HAP-1 (cell line): ENCODE measurements at regions not wholly inside any gene's neighbourhood (a gene's known extent, or its start where the extent isn't known, plus 50 kb on each side); places are given as distances from the start of the nearest gene placed in this dataset.

Experiments used
- DNase-seq, 2 experiments: peaks; one replicate each; pipeline ENCODE4 v3.0.0-alpha.2; 2016 to 2020; ENCODE audit warnings: low spot score in 2 of 2
- H3K27me3 ChIP-seq: fragments of 250-450 bp; sonication (Bioruptor Pico); 2 replicates; pipeline ENCODE4 v1.5.1; 2020; ENCODE audit warnings: low read depth, mild to moderate bottlenecking, moderate library complexity
- H3K36me3 ChIP-seq: fragments of 250-450 bp; sonication (Bioruptor Pico); replicated peaks from 2 replicates; pipeline ENCODE4 v1.5.1; 2020; ENCODE audit warnings: mild to moderate bottlenecking
- H3K4me1 ChIP-seq: fragments of 250-450 bp; sonication (Bioruptor Pico); 2 replicates; pipeline ENCODE4 v1.5.1; 2020; ENCODE audit warnings: mild to moderate bottlenecking
- H3K4me3 ChIP-seq: fragments of 250-450 bp; sonication (Bioruptor Pico); 2 replicates; pipeline ENCODE4 v1.5.1; 2020; ENCODE audit warnings: mild to moderate bottlenecking, moderate library complexity
- H3K9me3 ChIP-seq: fragments of 250-450 bp; sonication (Bioruptor Pico); 2 replicates; pipeline ENCODE4 v1.5.1; 2020; ENCODE audit warnings: mild to moderate bottlenecking, moderate library complexity
- in situ Hi-C: fragments of 300-500 bp; cut with MboI; formaldehyde crosslinking; loops from 3 replicates; pipeline ENCODE4 v1.14.3; 2020; ENCODE audit warnings: low sequenced_read_pairs, inconsistent platforms, mixed read lengths

DNA sequence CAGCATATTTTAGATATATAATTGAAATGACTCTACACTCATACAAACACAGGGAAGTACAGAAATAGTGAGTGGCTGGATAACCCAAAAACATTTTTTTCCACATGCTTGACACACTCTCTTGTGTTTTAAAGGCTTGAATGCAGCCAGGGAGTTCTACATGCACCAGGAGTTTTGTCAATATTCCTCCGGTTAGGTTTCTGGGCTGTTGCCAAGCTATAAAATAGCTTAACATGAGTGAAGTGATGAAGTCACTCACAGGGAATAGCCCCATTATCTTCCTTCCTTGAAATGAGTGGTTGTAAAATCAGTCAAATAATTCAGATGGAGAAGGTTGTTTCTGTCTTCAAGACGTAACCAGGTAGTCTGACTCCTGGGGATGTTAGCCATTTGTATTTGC lies 582.7 kb downstream of the SLC6A15 start:
- in situ Hi-C loops, result no loop called here
- no peak overlapping the region for H3K4me3 ChIP-seq
- no peaks in the 10 kb centered on the region for H3K27me3 ChIP-seq
- H3K36me3 ChIP-seq, result no peaks in the 10 kb centered on the region
- H3K9me3 ChIP-seq, result no peaks in the 10 kb centered on the region
- DNase-seq, result peak in 1 of 2 experiments; percentile 9
- H3K4me1 ChIP-seq, result peaks cover 19% of the 10 kb centered on the region

DNA sequence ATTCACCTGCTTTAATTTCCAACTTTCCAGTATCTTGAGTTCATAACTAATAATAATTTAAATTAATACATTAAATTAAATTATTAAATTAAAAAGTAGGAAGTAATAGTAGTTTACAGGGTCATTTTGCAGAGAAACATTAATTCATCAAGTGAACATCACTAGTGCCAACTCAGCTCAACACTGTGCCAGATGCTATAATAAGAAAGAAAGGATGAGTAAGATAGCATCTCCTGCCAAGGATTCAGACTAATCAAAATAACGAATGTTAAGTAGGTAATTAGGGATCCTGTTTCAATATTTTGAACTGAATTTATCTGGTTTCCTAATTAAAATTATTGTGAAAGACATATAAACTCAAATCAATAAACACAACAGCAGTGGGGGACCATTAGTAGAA lies 596.7 kb downstream of the SLC6A15 start:
- Histone ChIP-seq H3K27me3 (no peaks in the 10 kb centered on the region), H3K36me3 (no peaks in the 10 kb centered on the region), H3K9me3 (no peaks in the 10 kb centered on the region), H3K4me3 (no peak overlapping the region), H3K4me1 (peaks cover 4% of the 10 kb centered on the region; the same call in 1 of the 2 replicates)
- in situ Hi-C loops, result no loop called here
- DNase-seq, result no peak

DNA sequence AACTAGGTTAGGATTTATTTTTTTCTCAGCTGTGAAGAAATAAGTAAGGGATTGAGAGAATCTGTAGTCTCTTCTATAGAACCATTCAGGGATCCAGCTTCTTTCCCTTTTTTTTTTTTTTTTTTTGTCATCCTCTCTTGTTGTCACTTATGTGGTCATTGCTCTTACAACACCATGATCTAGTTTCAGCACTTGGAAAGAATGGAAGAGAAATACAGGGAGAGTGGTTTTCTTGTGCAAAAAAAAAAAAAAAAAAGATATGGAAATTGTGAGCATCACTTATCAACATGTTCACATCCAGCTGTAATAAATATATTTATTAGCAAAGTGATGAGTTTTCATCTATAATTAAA lies 599.3 kb downstream of the SLC6A15 start:
- H3K4me3 ChIP-seq, result no peak overlapping the region
- no peaks in the 10 kb centered on the region for H3K27me3 ChIP-seq
- in situ Hi-C loops, result no loop called here
- no peaks in the 10 kb centered on the region for H3K36me3 ChIP-seq
- DNase-seq, result no peak
- no peaks in the 10 kb centered on the region for H3K4me1 ChIP-seq
- H3K9me3 ChIP-seq, result no peaks in the 10 kb centered on the region

DNA sequence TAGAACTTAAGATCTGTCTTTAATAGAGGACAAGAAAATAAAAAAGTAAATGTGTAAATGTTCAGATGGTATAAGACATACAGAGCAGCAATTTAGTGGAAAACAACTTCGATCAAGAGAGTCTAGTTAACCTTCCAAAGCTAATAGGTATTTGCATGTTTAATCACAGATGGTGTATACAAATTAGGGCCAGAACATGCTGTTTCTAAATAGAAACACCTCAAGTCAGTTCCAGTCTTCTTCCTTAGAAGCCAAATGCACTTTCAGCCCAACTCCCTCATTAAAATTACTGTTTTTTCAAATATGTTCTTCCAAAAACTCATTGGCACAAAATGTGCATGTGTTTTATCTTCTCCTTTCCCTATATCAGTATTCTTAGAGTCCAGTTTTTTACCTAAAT lies 604.4 kb downstream of the SLC6A15 start:
- in situ Hi-C loops, result no loop called here

DNA sequence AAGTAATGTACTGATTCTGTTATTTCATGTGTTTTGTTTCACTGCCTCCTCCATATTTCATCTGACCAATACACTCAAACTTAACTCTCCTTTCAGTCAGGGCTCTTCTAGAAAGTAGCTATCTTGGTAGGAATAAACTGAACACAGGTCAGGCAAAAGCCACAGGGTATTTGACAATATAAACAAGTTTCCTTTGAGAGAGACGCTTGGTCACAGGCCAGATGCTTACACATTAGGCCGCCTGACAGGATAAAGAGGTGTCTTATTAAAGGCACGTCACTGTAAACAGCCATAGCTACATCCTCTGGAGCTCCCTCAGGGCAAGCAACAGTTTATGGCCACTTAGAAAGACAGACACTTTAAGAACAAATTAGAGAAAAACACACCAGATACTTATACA lies 607.5 kb downstream of the SLC6A15 start:
- H3K4me3 ChIP-seq, result no peak overlapping the region
- no peaks in the 10 kb centered on the region for H3K9me3 ChIP-seq
- DNase-seq, result no peak
- no peaks in the 10 kb centered on the region; the same call in 1 of the 2 replicates for H3K27me3 ChIP-seq
- H3K36me3 ChIP-seq, result no peaks in the 10 kb centered on the region
- H3K4me1 ChIP-seq, result no peaks in the 10 kb centered on the region
- in situ Hi-C loops, result no loop called here

More for the DNA sequence above, 604.4 kb downstream of the SLC6A15 start:
- H3K9me3 ChIP-seq, result no peaks in the 10 kb centered on the region
- H3K4me3 ChIP-seq, result no peak overlapping the region
- no peak for DNase-seq
- no peaks in the 10 kb centered on the region for H3K36me3 ChIP-seq
- H3K27me3 ChIP-seq, result no peaks in the 10 kb centered on the region
- no peaks in the 10 kb centered on the region for H3K4me1 ChIP-seq

DNA sequence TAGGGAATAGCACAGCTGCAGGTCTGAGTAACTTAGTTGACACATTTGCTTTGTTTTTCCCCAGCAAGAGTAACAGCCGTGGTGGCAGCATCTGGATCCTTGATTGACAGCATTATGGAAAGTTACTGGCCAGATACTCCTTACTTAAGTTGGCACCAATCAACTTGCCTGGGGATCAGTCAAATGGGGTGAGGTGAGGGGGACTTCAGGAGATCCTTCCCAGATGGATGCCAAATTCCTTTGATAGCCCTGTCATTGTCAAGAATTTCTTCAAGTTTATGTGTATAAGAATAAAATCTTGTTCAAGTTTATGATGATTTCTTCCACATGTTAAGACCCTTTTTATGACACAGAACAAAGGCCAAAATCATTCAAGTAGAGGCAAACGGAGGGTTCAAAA lies 618.4 kb downstream of the SLC6A15 start:
- in situ Hi-C loops, result no loop called here
- Histone ChIP-seq H3K4me3 (no peak overlapping the region), H3K27me3 (no peaks in the 10 kb centered on the region), H3K36me3 (no peaks in the 10 kb centered on the region), H3K9me3 (no peaks in the 10 kb centered on the region), H3K4me1 (no peaks in the 10 kb centered on the region)
- no peak for DNase-seq

DNA sequence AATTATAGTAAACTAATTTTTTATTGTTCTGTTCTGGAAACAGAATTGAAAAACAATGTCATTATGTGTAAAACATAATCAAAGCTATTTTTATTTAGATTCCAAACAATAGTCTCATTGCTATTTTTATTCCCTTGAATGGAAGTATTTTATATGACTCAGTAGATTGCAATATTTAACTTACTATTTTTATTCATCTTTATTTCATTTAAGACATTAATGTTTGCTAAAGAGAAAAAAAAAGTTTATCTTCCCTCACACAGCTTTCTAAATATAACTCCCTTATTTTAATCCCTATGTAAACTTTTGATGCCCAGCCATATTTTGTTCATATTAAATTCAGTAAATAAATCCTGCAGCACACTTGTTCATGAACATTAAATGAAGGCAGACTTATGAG lies 622.4 kb downstream of the SLC6A15 start:
- Histone ChIP-seq H3K9me3 (no peaks in the 10 kb centered on the region), H3K4me1 (no peaks in the 10 kb centered on the region), H3K4me3 (no peak overlapping the region), H3K36me3 (no peaks in the 10 kb centered on the region), H3K27me3 (no peaks in the 10 kb centered on the region)
- in situ Hi-C loops, result no loop called here
- DNase-seq, result no peak

DNA sequence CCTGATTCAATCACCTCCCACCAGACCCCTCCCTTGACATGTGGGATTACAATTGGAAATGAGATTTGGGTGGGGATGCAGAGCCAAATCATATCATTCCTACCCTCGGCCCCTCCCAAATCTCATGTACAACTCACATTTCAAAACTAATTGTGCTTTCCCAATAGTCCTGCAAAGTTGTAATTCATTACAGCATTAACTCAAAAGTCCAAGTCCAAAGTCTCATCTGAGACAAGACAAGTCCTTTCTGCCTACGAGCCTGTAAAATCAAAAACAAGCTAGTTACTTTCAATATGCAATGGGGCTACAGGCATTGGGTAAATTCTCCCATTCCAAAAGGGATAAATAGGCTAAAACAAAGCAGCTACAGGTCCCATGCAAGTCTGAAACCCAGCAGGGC lies 634.6 kb downstream of the SLC6A15 start:
- H3K36me3 ChIP-seq, result no peaks in the 10 kb centered on the region
- no peaks in the 10 kb centered on the region for H3K4me1 ChIP-seq
- no peaks in the 10 kb centered on the region for H3K27me3 ChIP-seq
- H3K4me3 ChIP-seq, result no peak overlapping the region
- no peaks in the 10 kb centered on the region for H3K9me3 ChIP-seq
- DNase-seq, result no peak
- in situ Hi-C loops, result no loop called here

DNA sequence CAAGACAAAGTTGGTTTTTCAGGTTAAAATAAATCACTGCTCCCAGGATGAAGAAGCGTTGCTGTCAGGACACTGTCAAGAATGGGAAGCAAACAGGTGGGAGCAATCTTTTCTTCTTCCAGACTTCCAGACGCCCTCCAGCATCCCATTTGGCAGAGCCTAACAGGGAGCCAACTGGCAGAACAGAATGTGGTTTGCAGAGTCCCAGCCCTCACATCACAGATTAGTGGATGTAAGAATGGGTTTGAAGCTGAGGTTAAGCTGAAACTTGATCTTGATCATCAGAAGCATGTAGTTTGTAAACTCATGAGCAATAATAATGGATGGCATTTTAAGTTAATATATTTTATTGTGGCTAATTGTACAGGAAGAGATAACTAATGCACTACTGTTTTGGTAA lies 636.4 kb downstream of the SLC6A15 start:
- no peak for DNase-seq
- Histone ChIP-seq H3K4me1 (peaks cover 2% of the 10 kb centered on the region), H3K36me3 (no peaks in the 10 kb centered on the region), H3K27me3 (no peaks in the 10 kb centered on the region), H3K4me3 (no peak overlapping the region), H3K9me3 (no peaks in the 10 kb centered on the region)
- in situ Hi-C loops, result no loop called here

DNA sequence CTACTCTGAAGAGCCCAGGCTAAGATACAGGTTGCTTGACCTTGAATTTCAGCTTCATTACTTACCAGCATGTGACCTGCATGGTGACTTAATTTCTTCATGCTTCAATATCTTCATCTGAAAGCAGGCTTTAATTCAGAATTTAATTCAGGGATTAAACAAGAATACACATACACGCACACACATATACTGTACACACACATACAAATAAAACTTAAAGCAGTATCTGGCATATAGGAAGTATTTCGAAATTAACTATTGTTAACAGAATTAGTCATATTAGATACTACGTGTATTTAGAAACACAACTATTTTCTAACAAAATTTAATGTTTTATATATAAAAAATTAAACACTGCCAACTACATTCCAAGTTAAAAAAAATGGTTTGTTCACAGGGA lies 640.3 kb downstream of the SLC6A15 start:
- Histone ChIP-seq H3K27me3 (peaks cover 3% of the 10 kb centered on the region; the same call in 1 of the 2 replicates), H3K36me3 (no peaks in the 10 kb centered on the region), H3K9me3 (no peaks in the 10 kb centered on the region), H3K4me3 (no peak overlapping the region), H3K4me1 (peaks cover 14% of the 10 kb centered on the region)
- in situ Hi-C loops, result no loop called here
- DNase-seq, result no peak

DNA sequence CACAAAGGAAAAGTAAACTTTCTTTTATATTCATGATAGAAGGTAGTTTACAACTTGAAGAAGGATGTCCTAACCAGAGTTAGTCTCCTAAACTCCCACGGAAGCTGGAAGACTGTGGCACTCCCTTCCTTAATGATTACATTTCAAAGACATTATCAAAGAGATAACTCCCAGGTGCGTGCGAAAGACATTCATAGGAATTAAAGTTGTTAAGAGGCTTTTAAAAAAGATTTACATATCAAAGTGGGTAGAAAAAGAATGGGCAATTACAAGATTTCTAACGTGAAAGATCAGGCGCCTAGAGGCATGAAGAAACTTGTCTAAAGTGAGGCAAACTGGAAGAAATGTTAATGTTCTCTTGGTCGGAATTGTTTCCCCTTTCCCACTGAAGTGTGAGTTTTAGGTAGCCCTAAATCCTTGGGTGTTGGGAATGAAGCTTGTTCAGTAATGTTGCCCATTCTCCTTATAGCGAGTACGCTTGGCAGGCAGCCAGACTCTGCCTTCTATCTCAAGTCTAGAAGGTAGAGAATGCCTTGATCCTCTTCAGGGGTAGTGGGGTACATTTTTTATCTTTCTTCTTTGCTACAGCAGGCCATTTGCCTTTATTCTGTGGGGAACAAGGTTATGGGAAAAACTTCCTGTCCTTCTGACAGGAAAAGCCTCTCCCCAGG lies 642.0 kb downstream of the SLC6A15 start:
- H3K4me1 ChIP-seq, result peaks cover 14% of the 10 kb centered on the region
- in situ Hi-C loops, result no loop called here
- H3K36me3 ChIP-seq, result no peaks in the 10 kb centered on the region
- DNase-seq, result peak; percentile 69 to 90
- H3K9me3 ChIP-seq, result no peaks in the 10 kb centered on the region
- no peak overlapping the region for H3K4me3 ChIP-seq
- peaks cover 3% of the 10 kb centered on the region; the same call in 1 of the 2 replicates for H3K27me3 ChIP-seq

DNA sequence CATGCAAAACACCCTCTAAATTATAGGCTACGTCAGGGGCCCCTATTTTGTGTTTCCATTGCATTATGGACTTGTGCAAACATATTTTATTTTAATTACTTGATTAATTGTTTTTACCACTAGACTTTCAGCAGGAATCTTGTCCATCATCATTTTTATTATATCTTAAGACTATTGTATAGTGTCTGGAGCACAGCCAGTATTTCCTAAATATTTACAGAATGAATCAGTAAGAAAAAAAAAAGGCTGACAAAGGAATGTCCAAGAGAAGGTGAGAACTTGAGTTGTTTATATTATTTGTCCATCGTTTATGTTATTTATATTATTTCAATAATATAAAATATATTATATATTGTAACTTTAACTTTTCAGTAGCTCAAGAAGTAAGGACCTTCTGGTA lies 664.7 kb downstream of the SLC6A15 start:
- no peaks in the 10 kb centered on the region for H3K4me1 ChIP-seq
- no peaks in the 10 kb centered on the region for H3K27me3 ChIP-seq
- no peaks in the 10 kb centered on the region for H3K9me3 ChIP-seq
- in situ Hi-C loops, result no loop called here
- no peaks in the 10 kb centered on the region for H3K36me3 ChIP-seq
- DNase-seq, result no peak
- H3K4me3 ChIP-seq, result no peak overlapping the region

DNA sequence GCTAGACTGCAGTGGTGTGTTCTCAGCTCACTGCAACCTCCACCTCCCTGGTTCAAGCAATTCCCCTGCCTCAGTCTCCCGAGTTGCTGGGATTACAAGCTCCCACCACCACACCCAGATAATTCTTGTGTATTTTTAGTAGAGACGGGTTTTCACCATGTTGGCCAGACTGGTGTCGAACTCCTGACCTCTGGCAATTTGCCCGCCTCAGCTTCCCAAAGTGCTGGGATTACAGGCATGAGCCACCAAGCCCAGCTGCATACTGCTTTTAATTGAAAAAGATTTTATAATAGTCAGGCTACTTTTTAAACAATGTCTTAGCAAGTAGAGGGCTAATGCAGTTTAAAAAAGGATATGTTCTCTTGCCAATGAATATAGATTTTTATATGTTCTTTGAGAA lies 668.9 kb downstream of the SLC6A15 start:
- in situ Hi-C loops, result no loop called here
- Histone ChIP-seq H3K9me3 (no peaks in the 10 kb centered on the region), H3K36me3 (no peaks in the 10 kb centered on the region), H3K4me3 (no peak overlapping the region), H3K4me1 (no peaks in the 10 kb centered on the region), H3K27me3 (no peaks in the 10 kb centered on the region)
- no peak for DNase-seq

DNA sequence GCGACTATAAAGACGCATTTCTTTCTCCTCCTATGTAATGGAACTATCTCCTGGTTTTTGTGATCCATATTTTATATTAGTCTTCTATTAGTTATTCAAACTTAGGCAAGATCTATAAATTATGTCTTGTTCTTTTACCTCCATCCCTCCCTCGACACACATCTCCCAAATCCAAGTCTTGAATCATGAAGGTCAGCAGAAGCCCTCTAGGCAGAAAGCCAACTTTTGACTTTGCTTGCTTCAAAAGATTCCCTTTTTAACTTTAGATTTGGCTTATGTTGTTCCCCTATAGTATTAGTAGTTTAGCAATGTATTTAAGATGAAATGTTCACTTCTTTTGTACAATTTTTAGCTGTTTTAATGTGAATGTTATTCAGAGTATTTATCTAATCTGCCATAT lies 689.8 kb downstream of the SLC6A15 start:
- in situ Hi-C loops, result no loop called here
- H3K4me3 ChIP-seq, result no peak overlapping the region
- no peak for DNase-seq
- H3K4me1 ChIP-seq, result no peaks in the 10 kb centered on the region
- H3K36me3 ChIP-seq, result no peaks in the 10 kb centered on the region
- no peaks in the 10 kb centered on the region for H3K9me3 ChIP-seq
- no peaks in the 10 kb centered on the region for H3K27me3 ChIP-seq

DNA sequence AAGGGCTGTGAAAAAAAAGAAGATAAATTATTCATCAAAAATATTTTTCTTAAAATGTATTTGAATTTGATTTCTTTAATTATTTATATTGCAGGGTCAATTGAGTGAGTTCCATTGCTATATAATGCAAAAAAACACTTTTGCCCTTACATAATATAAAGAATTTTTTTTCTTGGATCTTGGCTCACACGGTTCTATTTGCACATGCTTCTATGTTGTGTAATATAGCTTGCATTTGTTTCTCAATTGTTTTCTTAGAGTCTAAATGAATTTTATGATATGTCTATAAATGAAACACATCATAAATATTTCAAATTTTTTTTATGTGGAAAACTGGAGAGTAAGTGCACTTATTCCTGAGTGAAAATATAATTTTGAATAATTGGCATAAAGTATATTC lies 694.2 kb downstream of the SLC6A15 start:
- no peaks in the 10 kb centered on the region for H3K9me3 ChIP-seq
- no peaks in the 10 kb centered on the region for H3K27me3 ChIP-seq
- no peaks in the 10 kb centered on the region for H3K4me1 ChIP-seq
- DNase-seq, result no peak
- H3K4me3 ChIP-seq, result no peak overlapping the region
- H3K36me3 ChIP-seq, result no peaks in the 10 kb centered on the region
- in situ Hi-C loops, result no loop called here
